ENCODE measurements at regions not wholly inside any gene's neighbourhood (a gene's known extent, or its start where the extent isn't known, plus 50 kb on each side); places are given as distances from the start of the nearest gene placed in this dataset.
"Not testable (repeated sequence)": the region's sequence is repeated elsewhere in the genome, so short reads cannot be mapped to it uniquely, and the experiment has no call there.

- DNase-seq = no peak
Observed at GRCh38 chr6:21710908-21711627, 117.5 kb downstream of the SOX4 start.

GRCh38 chr6:21712213-21712612, 118.7 kb downstream of the SOX4 start:
- DNase-seq = no peak

- no peak for DNase-seq
Observed at GRCh38 chr6:21713481-21713880, 119.9 kb downstream of the SOX4 start.

- no peak for DNase-seq
Observed at GRCh38 chr6:21715180-21715579, 121.6 kb downstream of the SOX4 start.

GRCh38 chr6:21722510-21722909, 129.0 kb downstream of the SOX4 start:
- no peak for DNase-seq

GRCh38 chr6:21726676-21727075, 133.1 kb downstream of the SOX4 start:
- no peak for DNase-seq

- no peak for DNase-seq
Observed at GRCh38 chr6:21728141-21728540, 134.6 kb downstream of the SOX4 start.

- no peak for DNase-seq
Observed at GRCh38 chr6:21729431-21729830, 135.9 kb downstream of the SOX4 start.

GRCh38 chr6:21730533-21730932, 137.0 kb downstream of the SOX4 start:
- DNase-seq = no peak

- no peak for DNase-seq
Observed at GRCh38 chr6:21731411-21732031, 138.0 kb downstream of the SOX4 start.

- DNase-seq = not testable (repeated sequence)
Observed at GRCh38 chr6:21732032-21732730, 138.6 kb downstream of the SOX4 start.

- no peak for DNase-seq
Observed at GRCh38 chr6:21732731-21733130, 139.2 kb downstream of the SOX4 start.

- DNase-seq = no peak
Observed at GRCh38 chr6:21733311-21733710, 139.8 kb downstream of the SOX4 start.

- no peak for DNase-seq
Observed at GRCh38 chr6:21734204-21734603, 140.7 kb downstream of the SOX4 start.

- no peak for DNase-seq
Observed at GRCh38 chr6:21738180-21739094, 144.9 kb downstream of the SOX4 start.

- no peak for DNase-seq
Observed at GRCh38 chr6:21739241-21739640, 145.7 kb downstream of the SOX4 start.

- DNase-seq = no peak
Observed at GRCh38 chr6:21739838-21740237, 146.3 kb downstream of the SOX4 start.

GRCh38 chr6:21740376-21741124, 147.0 kb downstream of the SOX4 start:
- no peak for DNase-seq

GRCh38 chr6:21741221-21742109, 147.9 kb downstream of the SOX4 start:
- no peak for DNase-seq

- DNase-seq = no peak
Observed at GRCh38 chr6:21742238-21742660, 148.7 kb downstream of the SOX4 start.

- no peak for DNase-seq
Observed at GRCh38 chr6:21744331-21744730, 150.8 kb downstream of the SOX4 start.
